Suprapubic skin (tissue), 3 donors: ENCODE measurements at regions not wholly inside any gene's neighbourhood (a gene's known extent, or its start where the extent isn't known, plus 50 kb on each side); places are given as distances from the start of the nearest gene placed in this dataset.

ENCODE experiments used
- EP300 ChIP-seq: sonication (generic); formaldehyde crosslinking; IDR thresholded peaks from one replicate; pipeline ENCODE4 v1.6.1; 2017; ENCODE audit warnings: antibody characterized with exemption
- POLR2A ChIP-seq, 2 donors: fragments of 450-650 bp; IDR thresholded peaks; one replicate each; pipeline ENCODE4 v1.6.1; 2017; ENCODE audit warnings: antibody characterized with exemption in 2 of 2, mild to moderate bottlenecking in 2 of 2, moderate library complexity in 2 of 2
- TF ChIP-seq, protein P1 (sequence below), 2 donors: fragments of 200-600 bp in 1 of 2; fragments of 450-650 bp in 1 of 2; sonication (generic) in 1 of 2; IDR thresholded peaks; one replicate each; pipeline ENCODE4 v1.5.1; 2016 to 2019; ENCODE audit warnings: antibody characterized with exemption in 2 of 2, mild to moderate bottlenecking in 1 of 2, moderate library complexity in 1 of 2

DNA sequence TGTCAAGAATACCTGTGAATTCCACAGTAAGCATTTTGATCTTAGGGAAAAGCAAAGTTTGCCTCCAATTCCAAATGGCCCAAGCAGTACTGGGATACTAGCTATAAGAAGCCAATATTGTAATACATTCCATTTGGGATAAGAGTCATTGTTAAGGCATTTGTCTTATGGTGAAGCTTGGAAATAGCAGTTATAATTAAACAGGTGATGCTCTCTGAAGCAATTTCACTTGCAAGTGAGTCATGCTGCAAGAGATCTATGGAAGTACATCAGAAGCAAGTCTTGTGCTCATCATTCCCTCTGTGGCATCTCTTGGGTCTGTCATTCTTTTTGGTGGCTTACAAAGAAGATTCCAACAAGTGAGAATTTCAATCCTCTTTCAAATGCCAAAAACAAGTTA, 386.4 kb upstream of the RPS6KA3 start:
- TF ChIP-seq, protein P1, sequence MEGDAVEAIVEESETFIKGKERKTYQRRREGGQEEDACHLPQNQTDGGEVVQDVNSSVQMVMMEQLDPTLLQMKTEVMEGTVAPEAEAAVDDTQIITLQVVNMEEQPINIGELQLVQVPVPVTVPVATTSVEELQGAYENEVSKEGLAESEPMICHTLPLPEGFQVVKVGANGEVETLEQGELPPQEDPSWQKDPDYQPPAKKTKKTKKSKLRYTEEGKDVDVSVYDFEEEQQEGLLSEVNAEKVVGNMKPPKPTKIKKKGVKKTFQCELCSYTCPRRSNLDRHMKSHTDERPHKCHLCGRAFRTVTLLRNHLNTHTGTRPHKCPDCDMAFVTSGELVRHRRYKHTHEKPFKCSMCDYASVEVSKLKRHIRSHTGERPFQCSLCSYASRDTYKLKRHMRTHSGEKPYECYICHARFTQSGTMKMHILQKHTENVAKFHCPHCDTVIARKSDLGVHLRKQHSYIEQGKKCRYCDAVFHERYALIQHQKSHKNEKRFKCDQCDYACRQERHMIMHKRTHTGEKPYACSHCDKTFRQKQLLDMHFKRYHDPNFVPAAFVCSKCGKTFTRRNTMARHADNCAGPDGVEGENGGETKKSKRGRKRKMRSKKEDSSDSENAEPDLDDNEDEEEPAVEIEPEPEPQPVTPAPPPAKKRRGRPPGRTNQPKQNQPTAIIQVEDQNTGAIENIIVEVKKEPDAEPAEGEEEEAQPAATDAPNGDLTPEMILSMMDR (IDR thresholded peaks at IDR 0.05) = no peak
- TF ChIP-seq POLR2A (IDR thresholded peaks at IDR 0.05) = no peak
- no peak for TF ChIP-seq EP300
